ENCODE measurements at regions not wholly inside any gene's neighbourhood (a gene's known extent, or its start where the extent isn't known, plus 50 kb on each side); places are given as distances from the start of the nearest gene placed in this dataset.
"Not testable (repeated sequence)": the region's sequence is repeated elsewhere in the genome, so short reads cannot be mapped to it uniquely, and the experiment has no call there.

- TF ChIP-seq TEAD4 (IDR thresholded peaks at IDR 0.05; ENCODE audit: low read depth, low read length); POLR2A (IDR thresholded peaks at IDR 0.05; ENCODE audit: control extremely low read depth in 1 of 2, low read depth in 2 of 2, low read length in 2 of 2); RFX5 (IDR thresholded peaks at IDR 0.05; ENCODE audit: borderline replicate concordance, low read depth, low read length); SIX5 (IDR thresholded peaks at IDR 0.05; ENCODE audit: low read depth, low read length); MAX (IDR thresholded peaks at IDR 0.05): not testable (repeated sequence)
Observed at GRCh38 chr22:11815481-11815880, 3712.5 kb upstream of the OR11H1 start.
